ENCODE measurements at regions not wholly inside any gene's neighbourhood (a gene's known extent, or its start where the extent isn't known, plus 50 kb on each side); places are given as distances from the start of the nearest gene placed in this dataset.
"Not testable (repeated sequence)": the region's sequence is repeated elsewhere in the genome, so short reads cannot be mapped to it uniquely, and the experiment has no call there.

- not testable (repeated sequence) for H3K27me3 ChIP-seq (replicated peaks; ENCODE audit: control insufficient read depth, insufficient read depth, low read length); H3K4me3 ChIP-seq (replicated peaks; ENCODE audit: low read depth, low read length); H3K36me3 ChIP-seq (ENCODE audit: control insufficient read depth, insufficient read depth, low read length); DNase-seq (ENCODE audit: extremely low read depth, insufficient read length)
Observed at GRCh38 chr1:120565396-120565795, 150.6 kb downstream of the NBPF8 start.

DNA sequence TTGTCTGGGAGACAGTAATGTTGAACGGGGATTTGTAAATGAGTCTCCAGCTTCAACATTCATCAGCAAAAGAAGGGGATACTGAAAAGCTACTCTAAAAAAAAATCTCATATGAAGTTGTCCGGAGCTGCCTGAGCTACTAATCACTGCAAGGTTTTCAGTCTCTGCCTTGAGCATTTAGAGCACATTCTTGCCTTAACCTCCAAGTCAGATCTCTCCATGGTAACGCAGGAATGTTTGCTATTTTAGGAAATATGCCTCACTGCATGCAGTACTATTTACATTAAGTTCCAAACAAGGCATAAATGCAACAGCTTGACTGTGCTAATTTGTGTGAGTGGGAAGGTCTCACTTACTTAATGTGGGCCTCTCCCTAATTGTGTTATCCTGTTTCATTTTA is 152.8 kb downstream of the NBPF8 start:
- H3K36me3 ChIP-seq (ENCODE audit: control insufficient read depth, insufficient read depth, low read length); H3K4me3 ChIP-seq (replicated peaks; ENCODE audit: low read depth, low read length); H3K27me3 ChIP-seq (replicated peaks; ENCODE audit: control insufficient read depth, insufficient read depth, low read length); DNase-seq (ENCODE audit: extremely low read depth, insufficient read length): not testable (repeated sequence)

DNA sequence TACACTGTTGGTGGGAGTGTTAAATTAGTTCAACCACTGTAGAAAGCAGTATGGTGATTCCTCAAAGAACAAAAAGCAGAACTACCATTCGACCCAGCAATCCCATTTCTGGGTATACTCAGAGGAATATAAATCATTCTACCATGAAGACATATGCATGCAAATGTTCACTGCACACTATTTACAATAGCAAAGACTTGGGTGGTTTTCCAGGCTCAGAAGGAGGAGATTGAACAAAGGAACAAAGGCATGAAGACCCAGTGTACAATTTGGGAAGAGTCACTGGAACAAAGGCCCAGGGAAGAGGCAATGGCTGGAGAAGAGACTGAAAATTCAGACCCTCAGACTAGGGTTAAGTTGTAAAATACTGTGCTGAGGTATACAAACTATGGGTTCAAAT is 148.5 kb upstream of the NBPF26 start:
- H3K36me3 ChIP-seq (ENCODE audit: control insufficient read depth, insufficient read depth, low read length); H3K27me3 ChIP-seq (replicated peaks; ENCODE audit: control insufficient read depth, insufficient read depth, low read length); DNase-seq (ENCODE audit: extremely low read depth, insufficient read length); H3K4me3 ChIP-seq (replicated peaks; ENCODE audit: low read depth, low read length): not testable (repeated sequence)

DNA sequence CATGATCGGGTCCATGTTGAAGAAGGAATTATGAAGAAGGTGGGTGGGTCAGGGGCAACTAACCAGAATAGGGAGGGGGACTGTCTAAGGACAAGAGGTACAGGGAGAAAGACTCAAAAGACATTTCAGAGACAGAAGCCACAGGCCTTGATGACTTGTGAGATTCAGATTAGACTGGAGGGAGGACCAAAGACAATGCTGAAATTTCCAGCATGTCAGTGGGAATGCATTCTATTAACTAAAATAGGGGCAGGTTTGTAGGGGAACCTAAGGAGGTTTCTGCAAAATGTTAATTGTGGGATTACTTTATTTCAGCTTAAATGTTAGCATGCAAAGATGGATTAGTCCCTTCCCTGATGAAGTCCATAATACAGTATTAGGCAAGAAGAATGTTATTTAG is 141.6 kb upstream of the NBPF26 start:
- DNase-seq (ENCODE audit: extremely low read depth, insufficient read length); H3K36me3 ChIP-seq (ENCODE audit: control insufficient read depth, insufficient read depth, low read length); H3K4me3 ChIP-seq (replicated peaks; ENCODE audit: low read depth, low read length); H3K27me3 ChIP-seq (replicated peaks; ENCODE audit: control insufficient read depth, insufficient read depth, low read length): not testable (repeated sequence)

- H3K4me3 ChIP-seq (replicated peaks; ENCODE audit: low read depth, low read length); H3K27me3 ChIP-seq (replicated peaks; ENCODE audit: control insufficient read depth, insufficient read depth, low read length); H3K36me3 ChIP-seq (ENCODE audit: control insufficient read depth, insufficient read depth, low read length); DNase-seq (ENCODE audit: extremely low read depth, insufficient read length): not testable (repeated sequence)
Observed at GRCh38 chr1:120586053-120586452, 137.7 kb upstream of the NBPF26 start.

DNA sequence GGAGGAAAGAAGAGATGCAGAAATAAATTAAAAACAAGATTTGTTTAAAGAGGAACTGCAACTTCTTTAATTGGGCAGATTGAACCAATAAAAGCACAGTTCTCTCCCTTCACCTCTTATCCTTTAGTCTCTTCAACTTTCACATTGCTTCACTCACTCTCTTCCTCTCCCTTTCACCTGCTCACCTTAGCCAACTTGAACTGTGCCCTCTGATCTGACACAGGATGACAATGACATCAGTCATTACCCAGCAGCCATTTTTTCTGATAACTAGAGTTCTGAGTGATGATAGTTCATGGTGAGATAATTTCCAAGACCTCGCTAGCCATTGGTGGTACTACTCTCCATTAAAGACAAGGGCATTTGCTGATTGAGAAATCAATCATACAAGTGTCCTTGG is 134.9 kb upstream of the NBPF26 start:
- not testable (repeated sequence) for H3K4me3 ChIP-seq (replicated peaks; ENCODE audit: low read depth, low read length); H3K36me3 ChIP-seq (ENCODE audit: control insufficient read depth, insufficient read depth, low read length); H3K27me3 ChIP-seq (replicated peaks; ENCODE audit: control insufficient read depth, insufficient read depth, low read length); DNase-seq (ENCODE audit: extremely low read depth, insufficient read length)

DNA sequence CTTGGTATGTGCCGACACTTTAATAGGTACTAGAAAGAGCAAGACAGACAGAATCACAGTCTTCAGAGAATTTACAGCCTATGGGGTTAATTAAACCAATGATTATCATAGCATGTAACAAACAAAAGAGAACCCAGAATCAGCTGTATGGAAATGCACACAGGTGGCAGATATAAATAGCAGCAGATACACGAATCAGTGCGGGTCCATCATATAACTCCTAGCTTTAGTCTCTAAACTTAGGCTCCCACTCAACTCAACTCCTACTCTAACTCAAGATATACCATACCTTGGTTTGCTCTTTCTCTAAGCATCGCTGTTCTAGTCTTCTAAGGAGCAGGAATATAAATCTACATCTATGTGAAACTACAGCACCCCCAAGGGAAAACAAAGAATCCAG is 132.0 kb upstream of the NBPF26 start:
- H3K27me3 ChIP-seq (replicated peaks; ENCODE audit: control insufficient read depth, insufficient read depth, low read length); H3K36me3 ChIP-seq (ENCODE audit: control insufficient read depth, insufficient read depth, low read length); H3K4me3 ChIP-seq (replicated peaks; ENCODE audit: low read depth, low read length); DNase-seq (ENCODE audit: extremely low read depth, insufficient read length): not testable (repeated sequence)

- H3K4me3 ChIP-seq (replicated peaks; ENCODE audit: low read depth, low read length); H3K27me3 ChIP-seq (replicated peaks; ENCODE audit: control insufficient read depth, insufficient read depth, low read length); H3K36me3 ChIP-seq (ENCODE audit: control insufficient read depth, insufficient read depth, low read length); DNase-seq (ENCODE audit: extremely low read depth, insufficient read length): not testable (repeated sequence)
Observed at GRCh38 chr1:120592943-120593342, 130.8 kb upstream of the NBPF26 start.

DNA sequence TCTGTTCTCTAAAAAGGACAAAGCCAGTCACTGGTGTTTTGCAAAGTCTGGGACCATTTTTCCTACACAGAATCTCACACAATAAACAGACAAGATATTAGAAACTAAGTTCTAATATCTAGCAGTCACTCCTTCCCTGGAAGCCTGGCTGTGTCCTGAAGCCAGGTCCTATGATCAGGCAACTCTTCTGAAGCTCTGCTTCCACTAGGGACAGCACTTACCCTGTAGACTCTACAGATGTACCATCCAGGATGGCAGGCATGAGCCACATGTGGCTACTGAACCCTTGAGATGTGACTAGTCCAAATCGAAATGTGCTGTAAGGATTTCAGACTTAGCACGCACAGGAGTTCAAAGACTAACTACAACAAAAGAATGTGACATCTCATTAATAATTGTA is 130.1 kb upstream of the NBPF26 start:
- not testable (repeated sequence) for H3K4me3 ChIP-seq (replicated peaks; ENCODE audit: low read depth, low read length); H3K36me3 ChIP-seq (ENCODE audit: control insufficient read depth, insufficient read depth, low read length); DNase-seq (ENCODE audit: extremely low read depth, insufficient read length)

DNA sequence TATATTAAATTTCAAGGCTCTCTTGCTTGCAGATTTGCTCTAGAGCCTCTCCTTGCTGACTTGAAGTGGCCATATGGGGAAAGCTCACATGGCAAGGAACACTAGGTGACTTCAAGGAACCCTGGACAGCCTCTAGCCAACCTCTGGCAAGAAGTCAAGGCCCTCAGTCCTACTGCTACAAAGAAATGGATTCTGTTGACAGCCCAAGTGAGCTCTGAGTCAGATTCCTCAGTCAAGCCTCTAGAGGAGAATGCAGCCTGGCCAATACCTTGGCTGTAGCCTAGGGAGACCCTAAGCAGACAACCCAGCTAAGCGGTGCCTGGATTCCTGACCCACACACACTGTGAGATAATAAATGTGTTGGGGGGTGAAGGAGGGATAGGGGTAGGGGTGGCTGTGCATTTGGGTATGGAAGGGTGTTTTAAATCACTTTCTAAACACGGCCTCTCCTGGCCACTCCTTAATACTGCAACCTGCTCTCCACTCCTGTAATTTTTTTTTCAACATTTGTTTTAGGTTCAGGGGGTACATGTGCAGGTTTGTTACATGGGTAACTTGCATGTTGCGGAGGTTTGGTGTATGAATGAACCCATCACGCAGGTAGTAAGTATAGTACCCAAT is 125.3 kb upstream of the NBPF26 start:
- not testable (repeated sequence) for H3K36me3 ChIP-seq (ENCODE audit: control insufficient read depth, insufficient read depth, low read length); H3K27me3 ChIP-seq (replicated peaks; ENCODE audit: control insufficient read depth, insufficient read depth, low read length); DNase-seq (ENCODE audit: extremely low read depth, insufficient read length); H3K4me3 ChIP-seq (replicated peaks; ENCODE audit: low read depth, low read length)

More for the DNA sequence above, 130.1 kb upstream of the NBPF26 start:
- not testable (repeated sequence) for H3K27me3 ChIP-seq (replicated peaks; ENCODE audit: control insufficient read depth, insufficient read depth, low read length)

DNA sequence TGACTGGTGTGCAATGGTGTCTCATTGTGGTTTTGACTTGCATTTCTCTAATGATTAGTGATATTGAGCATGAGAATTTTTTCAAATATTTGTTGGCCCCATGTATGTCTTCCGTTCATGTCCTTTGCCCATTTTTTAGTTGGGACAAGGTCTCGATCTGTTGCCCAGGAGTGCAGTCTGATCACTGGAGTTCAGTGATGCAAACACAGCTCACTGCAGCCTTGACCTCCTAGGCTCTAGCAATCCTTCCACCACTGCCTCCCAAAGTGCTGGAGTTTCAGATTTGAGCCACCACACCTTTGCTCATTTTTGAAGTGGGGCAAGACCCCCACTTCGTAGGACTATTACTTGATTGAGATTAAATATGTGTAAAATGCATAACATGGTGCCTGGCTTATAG is 124.2 kb upstream of the NBPF26 start:
- H3K36me3 ChIP-seq (ENCODE audit: control insufficient read depth, insufficient read depth, low read length); H3K4me3 ChIP-seq (replicated peaks; ENCODE audit: low read depth, low read length); H3K27me3 ChIP-seq (replicated peaks; ENCODE audit: control insufficient read depth, insufficient read depth, low read length); DNase-seq (ENCODE audit: extremely low read depth, insufficient read length): not testable (repeated sequence)

DNA sequence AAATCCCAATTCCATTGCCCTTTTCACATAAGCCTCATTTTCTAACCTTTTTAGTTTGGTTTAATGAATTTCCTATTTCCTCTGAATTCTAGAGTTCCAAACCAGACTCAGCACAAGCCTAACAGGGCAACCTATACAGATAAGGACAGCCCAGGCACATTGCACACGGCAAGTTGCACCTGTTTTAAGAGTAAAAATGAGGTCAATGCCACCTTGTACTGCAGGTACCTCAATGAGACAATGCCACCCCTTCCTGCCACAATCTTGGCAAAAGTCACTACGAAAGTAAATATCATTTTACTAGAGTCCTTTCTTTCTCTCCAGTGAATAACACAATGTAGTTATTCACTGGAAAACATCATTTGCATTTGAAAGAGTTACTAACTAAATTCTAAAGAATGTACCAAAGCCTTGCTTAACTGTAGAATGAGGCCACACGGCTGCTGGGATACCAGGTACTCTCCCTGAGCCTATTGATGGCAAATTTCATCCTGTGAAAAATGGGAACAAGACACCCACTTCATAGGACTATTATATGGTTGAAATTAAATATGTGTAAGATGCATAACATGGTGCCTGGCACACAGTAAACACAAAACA is 123.2 kb upstream of the NBPF26 start:
- not testable (repeated sequence) for H3K27me3 ChIP-seq (replicated peaks; ENCODE audit: control insufficient read depth, insufficient read depth, low read length); H3K36me3 ChIP-seq (ENCODE audit: control insufficient read depth, insufficient read depth, low read length); DNase-seq (ENCODE audit: extremely low read depth, insufficient read length); H3K4me3 ChIP-seq (replicated peaks; ENCODE audit: low read depth, low read length)

DNA sequence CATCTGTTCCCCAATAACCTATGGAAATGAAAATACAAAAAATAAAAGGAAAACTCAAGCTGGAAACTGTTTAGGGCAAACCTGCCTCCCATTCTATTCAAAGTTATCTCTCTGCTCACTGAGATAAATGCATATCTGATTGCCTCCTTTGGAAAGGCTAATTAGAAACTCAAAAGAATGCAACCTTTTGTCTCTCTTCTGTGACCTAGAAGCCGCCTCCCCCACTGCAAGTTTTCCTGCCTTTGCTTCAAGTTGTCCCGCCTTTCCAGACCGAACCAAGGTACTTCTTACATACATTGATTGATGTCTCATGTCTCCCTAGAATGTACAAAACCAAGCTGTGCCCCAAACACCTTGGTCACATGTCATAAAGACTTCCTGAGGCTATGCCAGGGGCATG is 115.9 kb upstream of the NBPF26 start:
- H3K27me3 ChIP-seq (replicated peaks; ENCODE audit: control insufficient read depth, insufficient read depth, low read length); H3K36me3 ChIP-seq (ENCODE audit: control insufficient read depth, insufficient read depth, low read length); H3K4me3 ChIP-seq (replicated peaks; ENCODE audit: low read depth, low read length); DNase-seq (ENCODE audit: extremely low read depth, insufficient read length): not testable (repeated sequence)

- not testable (repeated sequence) for DNase-seq (ENCODE audit: extremely low read depth, insufficient read length); H3K4me3 ChIP-seq (replicated peaks; ENCODE audit: low read depth, low read length)
Observed at GRCh38 chr1:120608314-120609014, 115.3 kb upstream of the NBPF26 start.

More at GRCh38 chr1:120608314-120609014, 115.3 kb upstream of the NBPF26 start:
- H3K36me3 ChIP-seq (ENCODE audit: control insufficient read depth, insufficient read depth, low read length); H3K27me3 ChIP-seq (replicated peaks; ENCODE audit: control insufficient read depth, insufficient read depth, low read length): not testable (repeated sequence)

All from GM06990 (cell line).